B cell (primary cell): ENCODE measurements at regions not wholly inside any gene's neighbourhood (a gene's known extent, or its start where the extent isn't known, plus 50 kb on each side); places are given as distances from the start of the nearest gene placed in this dataset.

Experiments
- ATAC-seq: fragments of 200-7000 bp; cut with Tn5 transposase; one replicate; pipeline ENCODE4 v1.10.0; 2021; ENCODE audit warnings: low read depth, mild to moderate bottlenecking, moderate number of reproducible peaks, moderate library complexity
- CTCF ChIA-PET: fragments of 350-600 bp; sonication (Branson Sonifier 250); formaldehyde crosslinking; loops from one replicate; lab custom pipeline; 2021; ENCODE audit warnings: antibody characterized with exemption, inconsistent platforms; lab: Charles Lee
- POLR2A ChIA-PET: fragments of 350-600 bp; sonication (Branson Sonifier 250); formaldehyde crosslinking; loops from one replicate; lab custom pipeline; 2021; ENCODE audit warnings: antibody characterized with exemption; lab: Charles Lee
- DNase-seq: peaks from one replicate; pipeline ENCODE4 v3.0.0; 2013
- H2AFZ ChIP-seq: 2 replicates; pipeline ENCODE4 v1.6.1; 2012; ENCODE audit warnings: mild to moderate bottlenecking, low read depth, low read length; ENCODE audit not compliant: insufficient read depth, poor library complexity, severe bottlenecking
- H3K27ac ChIP-seq, 2 donors: 1 replicate in 1 of 2; 2 replicates in 1 of 2; pipeline ENCODE4 v1.5.1; 2012 to 2013; ENCODE audit warnings: low read length in 2 of 2, mild to moderate bottlenecking in 2 of 2, moderate library complexity in 1 of 2
- H3K27me3 ChIP-seq, 4 experiments: fragments of 200-600 bp in 1 of 4; sonication (generic) in 1 of 4; replicated peaks in 1 of 4; 1 replicate in 2 of 4; 2 replicates in 2 of 4; pipeline versions ENCODE4 v1.6.1 to v1.7.0; 2013 to 2016; ENCODE audit warnings: low read length in 3 of 4, mild to moderate bottlenecking in 2 of 4, mixed read lengths in 1 of 4, moderate library complexity in 1 of 4; ENCODE audit not compliant: insufficient read depth in 4 of 4, control insufficient read depth in 3 of 4; ENCODE audit errors: control extremely low read depth in 1 of 4
- H3K36me3 ChIP-seq, 2 experiments: replicated peaks in 1 of 2; 1 replicate in 1 of 2; 2 replicates in 1 of 2; pipeline versions ENCODE4 v1.6.1 to v1.7.1; 2013; ENCODE audit warnings: low read length in 1 of 2; ENCODE audit not compliant: insufficient read depth in 2 of 2, control insufficient read depth in 1 of 2; ENCODE audit errors: control extremely low read depth in 1 of 2, extremely low read depth in 1 of 2
- H3K4me1 ChIP-seq, 2 donors: fragments of 200-600 bp in 1 of 2; sonication (generic) in 1 of 2; 1 replicate in 1 of 2; 2 replicates in 1 of 2; pipeline versions ENCODE4 v1.5.1 to v1.6.1; 2013 to 2017; ENCODE audit warnings: low read length in 2 of 2; ENCODE audit not compliant: control insufficient read depth in 2 of 2, insufficient read depth in 2 of 2
- H3K4me2 ChIP-seq: replicated peaks from 2 replicates; pipeline ENCODE3; 2012; ENCODE audit warnings: mild to moderate bottlenecking, low read depth, low read length; ENCODE audit not compliant: poor library complexity, severe bottlenecking
- H3K4me3 ChIP-seq, 5 experiments: fragments of 200-600 bp in 1 of 5; sonication (generic) in 1 of 5; 1 replicate in 3 of 5; 2 replicates in 2 of 5; pipeline versions ENCODE4 v1.5.1 to v1.7.0; 2011 to 2016; ENCODE audit warnings: low read length in 4 of 5, mild to moderate bottlenecking in 4 of 5, low read depth in 2 of 5, control low read depth in 1 of 5, moderate library complexity in 1 of 5; ENCODE audit not compliant: insufficient read depth in 1 of 5; ENCODE audit errors: control extremely low read depth in 1 of 5, extremely low read depth in 1 of 5
- H3K79me2 ChIP-seq: fragments of 200-600 bp; sonication (generic); one replicate; pipeline ENCODE4 v1.6.0; 2016; ENCODE audit warnings: low read length; ENCODE audit not compliant: control insufficient read depth, insufficient read depth
- H3K9ac ChIP-seq: fragments of 200-600 bp; sonication (generic); 2 replicates; pipeline ENCODE4 v1.6.1; 2017; ENCODE audit warnings: mild to moderate bottlenecking, low read length, moderate library complexity
- H3K9me3 ChIP-seq, 3 donors: one replicate each; pipeline versions ENCODE4 v1.6.1 to v1.7.1; 2013; ENCODE audit warnings: low read length in 2 of 3; ENCODE audit not compliant: control insufficient read depth in 2 of 3, insufficient read depth in 1 of 3; ENCODE audit errors: control extremely low read depth in 1 of 3
- H4K20me1 ChIP-seq: 2 replicates; pipeline ENCODE4 v1.6.0; 2012; ENCODE audit warnings: mild to moderate bottlenecking, low read length; ENCODE audit not compliant: insufficient read depth, control insufficient read depth, poor library complexity, severe bottlenecking
- H3K27ac Mint-ChIP-seq: one replicate; pipeline ENCODE4 v1.8.0; 2021; ENCODE audit warnings: mixed read lengths
- H3K27me3 Mint-ChIP-seq: one replicate; pipeline ENCODE4 v1.8.0; 2021; ENCODE audit warnings: mixed read lengths
- H3K4me1 Mint-ChIP-seq: one replicate; pipeline ENCODE4 v1.8.0; 2021; ENCODE audit warnings: mixed read lengths
- H3K4me3 Mint-ChIP-seq: one replicate; pipeline ENCODE4 v1.8.0; 2021; ENCODE audit warnings: mixed read lengths
- H3K9me3 Mint-ChIP-seq: one replicate; pipeline ENCODE4 v1.8.0; 2022; ENCODE audit warnings: mixed read lengths; ENCODE audit not compliant: insufficient read depth
- CTCF ChIP-seq: fragments of 200-600 bp; IDR thresholded peaks from one replicate; pipeline ENCODE4 v1.8.0; 2022; ENCODE audit warnings: antibody characterized with exemption, mild to moderate bottlenecking
- EZH2 ChIP-seq: IDR thresholded peaks from 2 replicates; pipeline ENCODE4 v1.6.1; 2012; ENCODE audit warnings: borderline replicate concordance, low read depth, mild to moderate bottlenecking, moderate library complexity, low read length; ENCODE audit not compliant: insufficient read depth, poor library complexity, severe bottlenecking
- WGBS: methylation state at CpG from one replicate; pipeline ENCODE4 v1.1.5; 2013; ENCODE audit warnings: missing lambda C conversion rate; ENCODE audit not compliant: insufficient coverage; 5-methylcytosine and 5-hydroxymethylcytosine counted together
- intact Hi-C: fragments of 100-400 bp; cut with micrococcal nuclease; formaldehyde crosslinking; loops from one replicate; pipeline ENCODE4 v1.10.0; 2022

- no peak overlapping the region for H3K27ac Mint-ChIP-seq
- no peak for ATAC-seq
- ChIA-PET POLR2A (no interaction called here), CTCF (no interaction called here)
- no peak overlapping the region for H3K27ac ChIP-seq
- no peaks in the 10 kb centered on the region for H3K27me3 ChIP-seq
- no peaks in the 10 kb centered on the region for H3K27me3 Mint-ChIP-seq
- TF ChIP-seq EZH2 (no peak), CTCF (no peak)
- no peaks in the 10 kb centered on the region for H3K9me3 Mint-ChIP-seq
- H3K4me1 Mint-ChIP-seq, result peaks cover 33% of the 10 kb centered on the region
- no peak overlapping the region for H2AFZ ChIP-seq
- no peaks in the 10 kb centered on the region for H3K79me2 ChIP-seq
- intact Hi-C loops, result no loop called here
- WGBS, result 88% methylated on average over 4 of the region's 4 CpGs
- no peaks in the 10 kb centered on the region for H3K36me3 ChIP-seq
- no peak for DNase-seq
- H3K9ac ChIP-seq, result no peak overlapping the region
- peaks cover 0 to 4% (median 0%) of the 10 kb centered on the region in 3 donors for H3K9me3 ChIP-seq
- no peak overlapping the region for H3K4me3 Mint-ChIP-seq
- no peak overlapping the region for H3K4me2 ChIP-seq
- H3K4me3 ChIP-seq, result no peak overlapping the region
- no peaks in the 10 kb centered on the region for H4K20me1 ChIP-seq
- H3K4me1 ChIP-seq, result peaks cover 30 to 38% of the 10 kb centered on the region in 2 donors
Observed at GRCh38 chr2:181397331-181397730, 59.9 kb upstream of the ITGA4 start.

- H4K20me1 ChIP-seq, result no peaks in the 10 kb centered on the region
- peaks cover 30 to 38% of the 10 kb centered on the region in 2 donors for H3K4me1 ChIP-seq
- TF ChIP-seq CTCF, result no peak
- TF ChIP-seq EZH2, result no peak
- Mint-ChIP-seq H3K4me1 (peaks cover 36% of the 10 kb centered on the region), H3K27ac (no peak overlapping the region), H3K27me3 (no peaks in the 10 kb centered on the region), H3K9me3 (no peaks in the 10 kb centered on the region), H3K4me3 (no peak overlapping the region)
- no peaks in the 10 kb centered on the region for H3K36me3 ChIP-seq
- ChIA-PET POLR2A (interaction anchor here (0.6 kb wide), 1 partner anchor 46 kb away, joined by 5 read pairs; no protein-coding TSS in a partner anchor), CTCF (interaction anchor here (1.2 kb wide), 1 partner anchor 68 kb away, joined by 3 read pairs; no protein-coding TSS in a partner anchor)
- no peak for DNase-seq
- peaks cover 0 to 4% (median 0%) of the 10 kb centered on the region in 3 donors for H3K9me3 ChIP-seq
- H3K4me3 ChIP-seq, result no peak overlapping the region
- no CpG with 5 or more reads among the region's 1 CpG for WGBS
- H3K9ac ChIP-seq, result no peak overlapping the region
- no peak overlapping the region for H2AFZ ChIP-seq
- ATAC-seq, result no peak
- no peak overlapping the region for H3K4me2 ChIP-seq
- H3K27me3 ChIP-seq, result no peaks in the 10 kb centered on the region
- no peak overlapping the region for H3K27ac ChIP-seq
- no peaks in the 10 kb centered on the region for H3K79me2 ChIP-seq
- intact Hi-C loops, result no loop called here
Observed at GRCh38 chr2:181398000-181398399, 59.2 kb upstream of the ITGA4 start.
